ENCODE measurements at regions not wholly inside any gene's neighbourhood (a gene's known extent, or its start where the extent isn't known, plus 50 kb on each side); places are given as distances from the start of the nearest gene placed in this dataset.

DNA sequence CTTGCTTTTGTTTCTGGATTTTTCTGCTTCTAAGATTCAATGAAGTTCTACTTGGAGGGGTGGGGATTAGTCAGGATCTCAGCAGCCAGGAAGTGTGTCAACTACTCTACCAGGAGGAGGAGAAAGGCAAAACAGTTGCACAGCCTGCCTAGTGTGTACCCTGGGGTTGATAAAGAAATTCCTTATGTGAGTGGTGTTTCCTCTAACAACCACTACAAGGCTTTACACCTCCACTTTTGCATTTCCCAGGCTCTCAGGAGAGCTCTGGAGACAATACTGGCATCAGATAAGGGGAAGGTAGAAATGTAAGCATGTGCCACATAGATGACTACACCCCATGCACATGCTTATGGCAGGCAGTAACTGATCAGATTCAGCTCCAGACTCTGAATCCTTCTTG is 174.6 kb downstream of the TOX3 start:
- TF ChIP-seq, protein P1, sequence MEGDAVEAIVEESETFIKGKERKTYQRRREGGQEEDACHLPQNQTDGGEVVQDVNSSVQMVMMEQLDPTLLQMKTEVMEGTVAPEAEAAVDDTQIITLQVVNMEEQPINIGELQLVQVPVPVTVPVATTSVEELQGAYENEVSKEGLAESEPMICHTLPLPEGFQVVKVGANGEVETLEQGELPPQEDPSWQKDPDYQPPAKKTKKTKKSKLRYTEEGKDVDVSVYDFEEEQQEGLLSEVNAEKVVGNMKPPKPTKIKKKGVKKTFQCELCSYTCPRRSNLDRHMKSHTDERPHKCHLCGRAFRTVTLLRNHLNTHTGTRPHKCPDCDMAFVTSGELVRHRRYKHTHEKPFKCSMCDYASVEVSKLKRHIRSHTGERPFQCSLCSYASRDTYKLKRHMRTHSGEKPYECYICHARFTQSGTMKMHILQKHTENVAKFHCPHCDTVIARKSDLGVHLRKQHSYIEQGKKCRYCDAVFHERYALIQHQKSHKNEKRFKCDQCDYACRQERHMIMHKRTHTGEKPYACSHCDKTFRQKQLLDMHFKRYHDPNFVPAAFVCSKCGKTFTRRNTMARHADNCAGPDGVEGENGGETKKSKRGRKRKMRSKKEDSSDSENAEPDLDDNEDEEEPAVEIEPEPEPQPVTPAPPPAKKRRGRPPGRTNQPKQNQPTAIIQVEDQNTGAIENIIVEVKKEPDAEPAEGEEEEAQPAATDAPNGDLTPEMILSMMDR (IDR thresholded peaks at IDR 0.05; ENCODE audit: low read depth, low read length, missing control alignments), result no peak
- no peak for DNase-seq (ENCODE audit: low read depth)
- in situ Hi-C loops (cut with HindIII; ENCODE audit: low sequenced_read_pairs), result no loop called here
- H3K4me3 ChIP-seq (ENCODE audit: low read depth, low read length), result no peak overlapping the region

GRCh38 chr16:52368859-52369258 is 178.1 kb downstream of the TOX3 start:
- no peak for DNase-seq (ENCODE audit: low read depth)
- in situ Hi-C loops (cut with HindIII; ENCODE audit: low sequenced_read_pairs), result no loop called here
- TF ChIP-seq, protein P1 (IDR thresholded peaks at IDR 0.05; ENCODE audit: low read depth, low read length, missing control alignments), result no peak
- no peak overlapping the region for H3K4me3 ChIP-seq (ENCODE audit: low read depth, low read length)

- in situ Hi-C loops (cut with HindIII; ENCODE audit: low sequenced_read_pairs), result no loop called here
- no peak overlapping the region for H3K4me3 ChIP-seq (ENCODE audit: low read depth, low read length)
- TF ChIP-seq, protein P1 (IDR thresholded peaks at IDR 0.05; ENCODE audit: low read depth, low read length, missing control alignments), result no peak
- no peak for DNase-seq (ENCODE audit: low read depth)
Measured at GRCh38 chr16:52367821-52368220, 179.1 kb downstream of the TOX3 start.

GRCh38 chr16:52366983-52367382 is 180.0 kb downstream of the TOX3 start:
- in situ Hi-C loops (cut with HindIII; ENCODE audit: low sequenced_read_pairs), result no loop called here
- H3K4me3 ChIP-seq (ENCODE audit: low read depth, low read length), result no peak overlapping the region
- DNase-seq (ENCODE audit: low read depth), result no peak
- TF ChIP-seq, protein P1 (IDR thresholded peaks at IDR 0.05; ENCODE audit: low read depth, low read length, missing control alignments), result no peak

DNA sequence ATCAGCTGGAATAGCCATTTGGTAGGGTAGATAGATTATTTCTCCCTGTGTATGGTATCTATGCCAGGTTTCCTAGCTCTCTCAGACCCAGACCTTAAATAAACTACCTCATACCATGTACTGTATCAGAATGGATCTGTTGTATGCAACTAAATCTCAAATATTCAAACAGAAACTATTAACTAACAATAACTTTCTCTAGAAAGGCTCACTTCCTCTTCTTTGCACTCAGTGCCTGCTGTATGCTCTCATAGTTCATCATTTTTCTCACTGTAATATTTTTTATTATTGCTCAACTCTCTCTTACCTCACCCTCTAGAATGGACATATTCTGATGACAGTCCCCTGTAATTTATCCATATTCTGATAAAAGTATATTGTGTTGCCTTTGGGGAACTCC is 182.4 kb downstream of the TOX3 start:
- in situ Hi-C loops (cut with HindIII; ENCODE audit: low sequenced_read_pairs), result no loop called here
- TF ChIP-seq, protein P1 (IDR thresholded peaks at IDR 0.05; ENCODE audit: low read depth, low read length, missing control alignments), result no peak
- no peak overlapping the region for H3K4me3 ChIP-seq (ENCODE audit: low read depth, low read length)
- no peak for DNase-seq (ENCODE audit: low read depth)

DNA sequence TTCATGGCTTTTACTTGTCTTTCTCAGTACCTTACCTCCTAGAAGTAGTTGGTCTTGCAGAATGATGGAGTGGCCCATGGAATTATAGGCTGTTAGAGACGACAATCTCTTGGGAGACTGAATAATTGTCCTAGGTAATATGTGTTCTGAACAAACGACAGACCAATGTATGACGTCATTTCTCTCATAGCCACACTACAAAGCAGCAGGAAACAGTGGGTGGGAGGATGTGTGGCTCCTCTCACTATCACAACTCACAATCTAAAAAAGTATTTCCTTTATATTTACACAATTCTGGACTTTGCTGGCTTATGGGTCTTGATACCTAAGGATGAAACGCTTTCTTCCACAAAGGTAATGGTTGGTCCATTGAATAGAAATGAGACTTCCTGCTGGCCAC is 183.9 kb downstream of the TOX3 start:
- in situ Hi-C loops (cut with HindIII; ENCODE audit: low sequenced_read_pairs), result no loop called here
- no peak overlapping the region for H3K4me3 ChIP-seq (ENCODE audit: low read depth, low read length)
- TF ChIP-seq, protein P1 (IDR thresholded peaks at IDR 0.05; ENCODE audit: low read depth, low read length, missing control alignments), result no peak
- no peak for DNase-seq (ENCODE audit: low read depth)

GRCh38 chr16:52357711-52358110 is 189.2 kb downstream of the TOX3 start:
- TF ChIP-seq, protein P1 (IDR thresholded peaks at IDR 0.05; ENCODE audit: low read depth, low read length, missing control alignments), result no peak
- H3K4me3 ChIP-seq (ENCODE audit: low read depth, low read length), result no peak overlapping the region
- in situ Hi-C loops (cut with HindIII; ENCODE audit: low sequenced_read_pairs), result no loop called here
- DNase-seq (ENCODE audit: low read depth), result no peak

All from astrocyte of the cerebellum (primary cell).